ENCODE measurements at regions not wholly inside any gene's neighbourhood (a gene's known extent, or its start where the extent isn't known, plus 50 kb on each side); places are given as distances from the start of the nearest gene placed in this dataset.
"Not testable (repeated sequence)": the region's sequence is repeated elsewhere in the genome, so short reads cannot be mapped to it uniquely, and the experiment has no call there.

DNA sequence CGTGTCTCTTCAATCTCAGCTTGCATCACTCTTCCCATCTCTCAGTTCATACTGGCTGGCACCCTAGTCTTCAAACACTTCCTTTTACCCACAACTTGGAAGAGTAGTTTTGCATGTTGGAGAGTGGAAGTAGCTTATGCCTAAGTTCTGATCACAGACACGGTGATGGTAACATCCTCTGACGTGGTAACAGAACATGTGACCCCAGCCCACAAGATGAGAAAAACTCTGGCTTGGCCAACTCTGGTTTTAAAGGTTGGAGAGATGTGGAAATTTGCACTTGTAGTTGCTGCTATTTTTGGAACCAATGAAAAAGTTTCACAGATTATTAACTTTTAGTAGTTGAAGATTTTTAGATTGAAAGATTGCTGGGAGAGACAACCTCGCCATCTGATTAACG lies 155.4 kb upstream of the SLC35G4 start:
- DNase-seq, result no peak

DNA sequence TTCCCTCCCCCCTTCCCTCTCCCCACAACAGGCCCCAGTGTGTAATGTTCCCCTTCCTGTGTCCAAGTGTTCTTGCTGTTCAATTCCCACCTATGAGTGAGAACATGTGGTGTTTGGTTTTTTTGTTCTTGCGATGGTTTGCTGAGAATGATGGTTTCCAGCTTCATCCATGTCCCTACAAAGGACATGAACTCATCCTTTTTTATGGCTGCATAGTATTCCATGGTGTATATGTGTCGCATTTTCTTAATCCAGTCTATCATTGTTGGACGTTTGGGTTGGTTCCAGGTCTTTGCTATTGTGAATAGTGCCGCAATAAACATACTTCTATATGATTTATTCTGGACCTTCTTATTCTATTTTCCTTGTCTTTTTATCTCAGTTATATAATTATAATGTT lies 165.2 kb upstream of the SLC35G4 start:
- not testable (repeated sequence) for DNase-seq

DNA sequence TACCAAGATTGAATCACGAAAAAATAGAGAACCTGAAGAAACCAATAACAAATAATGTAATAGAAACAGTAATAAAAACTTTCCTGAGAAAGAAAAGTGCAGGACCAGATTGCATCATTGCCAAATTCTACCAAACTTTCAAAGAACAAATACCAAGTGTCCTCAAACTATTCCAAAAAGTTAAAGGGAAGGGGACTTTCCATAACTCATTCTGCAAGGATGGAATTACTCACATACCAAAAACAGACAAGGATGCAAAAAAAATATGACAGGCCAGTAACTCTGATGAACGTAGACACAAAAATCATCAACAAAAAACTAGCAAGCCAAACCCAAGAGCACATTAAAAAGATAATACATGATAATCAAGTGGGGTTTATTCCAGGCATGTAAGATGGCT lies 172.3 kb upstream of the SLC35G4 start:
- DNase-seq, result no peak

DNA sequence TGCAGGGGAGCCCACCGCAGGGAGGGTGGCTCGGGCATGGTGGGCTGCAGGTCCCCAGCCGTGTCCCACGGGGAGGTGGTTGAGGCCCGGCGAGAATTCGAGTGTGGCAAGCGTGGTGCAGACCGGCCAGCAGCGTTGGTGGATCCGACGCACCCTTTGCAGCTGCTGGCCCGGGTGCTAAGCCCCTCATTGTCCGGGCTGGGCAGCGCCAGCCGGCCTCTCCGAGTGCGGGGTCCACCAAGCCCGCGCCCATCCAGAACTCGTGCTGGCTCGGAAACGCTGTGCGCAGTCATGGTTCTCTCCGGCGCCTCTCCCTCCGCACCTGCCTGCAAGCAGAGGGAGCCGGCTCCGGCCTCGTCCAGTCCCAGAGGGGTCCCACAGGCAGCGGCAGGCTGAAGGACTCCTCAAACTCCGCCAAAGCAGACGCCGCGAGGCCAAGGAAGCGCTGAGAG lies 177.0 kb upstream of the SLC35G4 start:
- DNase-seq, result no peak

DNA sequence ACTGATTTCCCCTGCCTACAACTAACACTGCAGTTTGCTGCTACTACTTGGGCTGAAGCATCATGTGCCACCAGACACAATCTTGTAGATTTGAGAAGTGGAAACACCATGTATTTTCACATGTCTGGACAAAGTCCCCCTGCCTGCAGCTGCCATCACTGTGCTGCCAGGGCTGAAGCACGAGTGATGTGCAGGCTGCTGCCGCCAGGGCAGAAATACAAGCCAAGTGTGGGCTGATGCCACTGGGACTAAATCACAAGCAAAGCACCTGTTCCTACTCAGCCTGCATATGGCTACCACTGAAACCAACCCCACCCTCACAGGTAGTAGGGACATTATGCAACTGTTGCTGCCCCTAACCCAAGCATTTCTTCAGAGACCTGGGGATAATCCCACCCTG lies 179.5 kb upstream of the SLC35G4 start:
- no peak for DNase-seq

DNA sequence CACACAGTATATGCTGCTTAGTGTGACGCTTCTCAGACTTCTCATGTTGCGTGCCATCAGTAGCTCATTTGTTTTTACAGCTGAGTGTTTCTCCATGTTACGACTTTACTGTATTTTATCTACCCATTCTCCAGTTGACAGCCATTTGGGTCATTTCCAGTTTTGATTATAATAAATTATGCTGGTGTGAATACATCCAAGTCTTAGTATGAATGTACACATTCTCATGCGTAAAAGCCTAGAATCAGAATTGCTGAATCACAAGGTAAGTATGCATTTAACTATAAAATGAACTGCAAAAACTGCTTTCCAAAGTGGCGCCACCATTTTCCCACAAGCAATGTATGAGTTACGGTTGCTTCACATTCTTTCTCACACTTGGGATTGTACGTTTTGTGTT lies 184.2 kb upstream of the SLC35G4 start:
- DNase-seq, result no peak

DNA sequence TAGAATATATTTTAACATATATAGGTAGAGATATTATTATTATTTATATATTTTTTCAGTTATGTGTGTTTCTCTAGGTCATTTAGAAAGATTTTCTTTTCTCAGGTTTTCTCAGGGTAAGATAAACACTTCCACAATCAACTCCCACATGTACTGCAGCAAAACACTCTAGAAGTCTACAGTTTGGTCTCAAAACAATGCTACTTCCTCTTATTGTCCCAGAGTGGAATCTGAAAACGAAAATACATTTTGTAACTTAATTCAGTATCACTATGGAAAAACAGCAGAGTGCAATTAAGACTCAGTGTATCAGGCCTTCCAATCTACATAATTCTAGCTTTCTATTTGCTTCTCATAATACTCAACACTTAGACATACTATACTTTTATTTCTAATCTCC lies 190.1 kb upstream of the SLC35G4 start:
- no peak for DNase-seq

DNA sequence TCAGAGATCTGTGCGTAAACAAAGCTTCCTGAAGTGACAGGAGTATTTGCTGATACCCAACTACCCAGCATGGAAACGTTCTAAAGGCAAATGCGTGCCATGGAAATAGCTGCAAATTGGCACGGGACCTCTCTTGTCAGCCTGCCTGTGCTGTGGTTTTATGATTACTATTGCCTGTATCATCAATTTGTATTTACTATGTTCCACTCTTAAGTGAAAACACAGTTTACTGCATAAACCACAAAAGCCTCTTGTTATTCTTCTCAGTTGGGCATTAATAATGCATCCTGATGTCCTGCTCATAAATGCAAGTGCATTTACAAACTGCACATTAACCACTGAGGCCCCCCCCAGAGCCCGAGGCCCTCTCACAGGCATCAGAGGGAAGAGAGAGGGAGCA lies 196.6 kb upstream of the SLC35G4 start:
- no peak for DNase-seq

DNA sequence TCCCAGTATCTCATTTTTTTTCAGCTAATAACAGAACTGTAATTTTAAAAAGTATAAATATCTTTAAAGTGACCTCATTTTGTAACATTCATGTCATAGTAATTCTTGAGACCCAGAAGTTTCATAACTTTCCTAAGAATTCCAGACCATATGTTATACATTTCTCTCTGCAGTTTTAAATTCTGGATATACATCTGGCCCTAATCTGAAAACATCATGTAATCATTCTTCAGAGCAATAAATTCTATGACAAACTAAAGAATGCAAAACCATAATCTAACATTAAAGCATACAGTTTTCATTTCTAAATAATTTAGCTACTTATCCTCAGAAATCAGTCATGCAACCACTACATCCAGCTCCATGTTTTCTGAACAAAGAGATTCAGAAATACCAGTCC lies 198.3 kb upstream of the SLC35G4 start:
- DNase-seq, result no peak

DNA sequence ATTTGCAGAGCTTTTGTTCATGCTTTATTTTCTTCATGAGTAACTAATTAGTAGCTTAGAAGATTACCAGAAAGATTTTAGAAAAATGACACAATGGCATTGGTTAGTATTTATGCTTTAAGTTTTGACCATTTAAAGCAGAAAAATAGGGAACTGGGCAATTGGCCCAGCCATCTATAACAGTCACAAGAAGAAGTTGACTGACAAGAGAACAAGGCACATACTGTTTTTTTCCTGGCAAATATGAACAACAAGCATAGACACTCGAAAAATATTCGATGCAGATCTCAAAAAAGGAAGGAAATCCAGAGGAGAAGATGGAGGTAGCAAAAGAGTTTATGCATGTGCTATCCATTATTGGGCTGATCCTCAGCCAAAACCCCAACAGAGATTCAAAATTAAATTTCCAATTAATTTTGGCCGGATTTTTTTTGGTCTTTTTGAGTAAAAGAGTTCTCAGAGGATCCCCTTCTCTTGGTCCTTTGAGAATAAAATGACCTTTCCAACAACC lies 200.8 kb upstream of the SLC35G4 start:
- DNase-seq, result no peak

DNA sequence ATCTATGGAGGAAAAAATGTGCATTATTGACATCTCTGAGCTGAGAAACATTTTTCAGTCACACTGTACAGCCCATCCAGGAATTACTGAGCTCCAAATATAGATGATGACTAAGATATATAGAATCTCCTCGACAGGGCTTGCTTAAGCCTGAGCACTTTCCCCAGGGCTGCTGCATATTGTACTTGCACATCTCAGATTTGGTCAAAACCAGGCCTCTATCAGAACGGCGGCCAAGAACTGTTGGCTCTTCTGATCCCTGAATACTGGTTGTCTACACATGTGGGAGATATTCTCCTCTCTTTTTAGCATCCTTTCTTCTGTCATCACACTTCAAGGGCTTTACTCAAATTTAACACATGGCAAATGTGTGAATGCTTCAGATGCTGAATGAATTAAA lies 201.5 kb upstream of the SLC35G4 start:
- no peak for DNase-seq

DNA sequence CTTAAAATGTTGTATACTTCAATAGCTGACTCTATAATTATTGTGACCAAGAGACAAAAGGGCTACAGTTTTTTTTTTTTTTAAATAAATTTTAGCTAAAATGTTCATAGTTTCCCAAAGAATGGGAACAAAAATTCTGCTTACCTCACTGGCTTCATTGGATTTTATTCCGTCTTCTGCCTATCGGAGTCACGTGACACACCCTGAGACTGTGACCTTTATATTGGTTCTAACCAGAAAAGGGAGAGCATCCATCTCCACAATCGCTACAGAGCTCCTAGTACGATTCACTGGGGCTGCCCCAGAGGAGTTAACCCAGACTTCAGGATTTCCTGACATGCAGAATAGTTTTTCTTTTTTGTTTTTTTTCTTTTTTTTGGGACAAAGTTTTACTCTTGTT lies 203.6 kb upstream of the SLC35G4 start:
- no peak for DNase-seq

DNA sequence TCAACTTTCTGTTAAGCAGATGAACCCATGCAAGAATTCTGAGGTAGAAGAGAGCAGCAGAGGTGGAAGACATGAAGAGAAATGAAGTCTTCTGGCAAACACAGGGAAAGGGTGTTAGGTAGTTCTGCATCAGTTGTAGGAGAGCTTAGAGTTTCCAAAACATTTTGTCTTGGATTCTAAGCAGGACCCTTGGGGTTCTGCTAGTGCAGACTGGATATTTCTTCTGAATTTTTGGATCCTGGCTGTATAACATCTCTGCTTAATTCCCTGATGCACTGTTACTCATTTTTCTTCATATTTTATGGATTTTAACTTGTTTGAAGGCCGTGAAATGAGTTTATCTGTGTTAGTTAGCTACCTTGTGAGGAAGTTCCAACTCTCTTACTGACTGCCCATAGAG lies 208.7 kb upstream of the SLC35G4 start:
- no peak for DNase-seq

DNA sequence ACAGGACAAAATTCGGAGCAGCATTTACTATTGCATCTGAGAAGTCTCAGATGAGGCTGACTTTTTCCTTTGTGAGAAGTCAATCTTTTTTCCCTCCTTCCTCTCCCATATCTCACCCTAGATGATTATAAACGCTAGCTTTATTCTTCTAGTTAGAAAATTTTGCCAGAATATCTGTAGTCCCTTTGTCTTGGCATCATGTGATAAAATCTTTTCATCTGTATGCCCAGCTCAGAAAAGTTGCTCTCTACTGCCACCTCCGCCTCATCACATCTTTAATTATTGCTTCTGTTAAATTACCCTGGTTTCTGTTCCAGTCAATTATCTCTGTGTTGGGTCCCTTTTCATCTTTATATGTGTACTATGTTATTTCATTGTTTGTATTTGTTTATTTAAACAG lies 210.8 kb upstream of the SLC35G4 start:
- no peak for DNase-seq

DNA sequence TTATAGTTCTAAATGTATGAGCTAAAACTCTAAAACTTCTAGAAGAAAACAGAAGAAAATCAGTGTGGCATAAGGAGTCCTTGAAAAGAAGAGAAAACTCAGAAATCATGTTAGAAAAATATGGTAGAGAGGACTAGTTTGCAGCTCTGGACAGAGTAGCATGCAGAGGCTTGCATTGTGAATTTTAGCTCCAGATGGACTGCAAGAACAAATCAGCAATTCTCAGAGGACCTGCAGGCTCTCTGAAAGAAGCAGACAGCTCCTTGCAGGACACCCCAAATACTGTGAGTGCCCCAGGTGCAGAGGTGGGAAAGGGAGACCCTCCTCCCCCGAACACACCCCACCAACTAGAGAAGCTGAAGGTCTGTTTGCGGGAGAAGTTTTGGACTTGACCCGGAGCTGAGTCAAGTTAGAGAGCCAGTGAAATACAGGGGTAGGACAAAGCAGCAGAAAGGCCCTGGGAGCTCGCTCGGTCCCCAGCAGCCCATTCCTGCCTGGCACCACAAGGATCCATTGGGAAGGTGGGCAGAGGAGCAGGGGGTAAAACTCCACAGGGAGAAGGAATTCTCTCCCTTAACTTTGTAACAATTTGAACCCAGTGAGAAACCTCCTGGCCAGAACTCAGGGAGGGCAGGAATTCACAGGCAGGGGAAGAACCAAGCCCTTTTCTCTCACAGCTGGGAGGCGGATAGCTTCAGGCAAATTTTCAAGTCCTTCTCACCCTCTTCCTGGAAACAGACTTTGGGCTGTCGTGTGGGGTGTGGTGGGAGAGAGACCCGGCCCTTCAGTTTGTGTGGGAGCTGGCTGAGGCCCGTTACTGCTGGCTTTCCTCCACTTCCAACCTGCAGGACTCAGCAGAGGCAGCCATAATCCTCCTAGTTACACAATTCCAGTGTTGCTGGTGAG lies 216.2 kb upstream of the SLC35G4 start:
- no peak for DNase-seq

DNA sequence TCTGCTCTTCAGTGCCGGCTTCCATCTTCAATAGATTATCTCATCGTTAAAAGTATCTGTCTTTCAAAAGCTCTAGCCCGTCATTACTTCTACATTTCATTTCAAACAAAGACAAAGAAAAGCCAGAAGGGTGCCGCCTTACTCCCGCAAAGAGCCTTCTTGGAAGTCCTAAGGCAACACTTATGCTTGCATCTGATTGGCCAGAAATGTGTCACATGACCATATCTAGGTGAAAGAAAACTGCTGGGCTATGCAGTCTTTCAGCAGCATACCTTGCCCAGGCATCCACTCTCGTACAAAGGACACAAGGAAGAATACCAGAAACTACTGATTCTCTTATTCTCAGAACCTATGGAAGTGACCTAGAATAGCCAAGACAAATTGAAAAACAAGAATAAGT lies 217.1 kb upstream of the SLC35G4 start:
- no peak for DNase-seq

DNA sequence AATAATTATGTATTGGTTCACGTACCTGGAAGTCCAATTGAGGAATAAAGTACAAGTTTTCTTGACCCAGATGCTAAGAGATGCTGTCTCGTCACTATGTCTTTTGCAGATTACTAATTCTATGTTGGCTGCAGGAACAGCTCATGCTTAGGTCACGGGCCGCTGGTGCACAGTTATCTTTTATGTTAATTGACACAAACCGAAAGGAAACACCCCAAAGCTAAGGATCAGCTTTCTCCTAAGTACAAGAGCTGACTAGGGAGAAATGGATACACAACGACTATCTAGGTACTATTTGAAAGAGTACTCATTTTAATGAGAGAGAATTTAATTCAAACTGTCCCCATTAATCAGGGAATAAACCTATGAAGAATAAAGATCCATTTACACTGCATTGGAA lies 217.7 kb upstream of the SLC35G4 start:
- DNase-seq, result no peak

DNA sequence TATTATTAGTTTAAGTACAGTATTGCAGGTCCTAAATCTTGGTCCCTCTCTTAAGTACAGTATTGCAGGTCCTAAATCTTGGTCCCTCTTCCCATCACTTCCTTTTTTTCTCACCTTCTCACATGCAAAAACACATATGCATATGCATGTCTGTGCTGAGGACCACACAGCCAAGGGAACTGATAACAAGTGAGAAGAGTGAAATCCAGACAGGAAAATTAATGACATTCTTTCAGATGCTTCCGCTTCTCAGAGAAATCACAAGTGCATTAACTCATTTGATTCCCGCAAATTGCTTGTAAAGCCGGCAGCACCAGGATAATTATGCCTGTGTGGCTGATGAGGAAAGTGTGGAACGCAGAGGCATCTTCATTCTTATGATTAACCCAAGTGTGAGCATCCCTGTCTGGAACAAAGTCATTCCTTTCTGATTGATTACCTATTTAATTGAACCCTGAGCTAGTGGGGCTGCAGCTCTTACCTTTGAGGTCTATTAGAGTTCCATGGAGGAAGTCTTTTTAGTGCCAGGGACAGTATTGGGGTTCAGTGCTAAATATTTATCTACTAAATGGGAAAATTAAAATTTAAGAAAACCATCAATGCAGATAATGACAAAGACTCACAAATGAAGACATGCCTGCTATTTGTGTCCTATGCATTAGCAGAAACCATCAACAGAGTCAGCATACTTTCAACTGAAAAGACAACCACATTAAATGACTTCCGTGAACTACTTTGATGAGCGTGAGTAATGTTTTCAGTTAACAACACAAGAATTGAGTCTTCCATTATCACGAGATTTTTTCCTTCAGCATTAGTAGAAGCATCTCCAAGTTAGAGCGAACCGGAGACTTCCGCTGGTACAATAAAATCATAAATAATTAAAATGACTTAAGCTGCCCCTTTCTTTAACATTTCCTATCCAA lies 220.4 kb upstream of the SLC35G4 start:
- DNase-seq, result no peak

DNA sequence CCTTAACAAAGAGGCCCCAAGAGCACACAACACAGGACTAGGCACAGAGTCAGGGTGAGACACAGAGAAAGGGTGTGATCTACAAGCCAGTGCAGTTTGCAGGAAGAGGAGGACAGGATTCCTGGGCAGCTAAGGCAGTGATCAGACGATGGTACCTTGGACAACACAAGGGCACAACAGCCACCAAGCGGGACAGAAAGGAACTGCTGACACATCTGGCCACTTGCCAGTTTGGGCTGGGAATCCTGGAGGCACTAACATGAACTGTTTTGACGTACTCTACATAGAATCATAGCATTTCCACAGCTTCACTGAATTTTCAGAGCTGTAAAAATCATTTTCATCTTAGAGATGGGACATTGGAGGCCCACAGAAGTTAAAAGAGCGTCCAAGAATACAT lies 221.5 kb upstream of the SLC35G4 start:
- no peak for DNase-seq

DNA sequence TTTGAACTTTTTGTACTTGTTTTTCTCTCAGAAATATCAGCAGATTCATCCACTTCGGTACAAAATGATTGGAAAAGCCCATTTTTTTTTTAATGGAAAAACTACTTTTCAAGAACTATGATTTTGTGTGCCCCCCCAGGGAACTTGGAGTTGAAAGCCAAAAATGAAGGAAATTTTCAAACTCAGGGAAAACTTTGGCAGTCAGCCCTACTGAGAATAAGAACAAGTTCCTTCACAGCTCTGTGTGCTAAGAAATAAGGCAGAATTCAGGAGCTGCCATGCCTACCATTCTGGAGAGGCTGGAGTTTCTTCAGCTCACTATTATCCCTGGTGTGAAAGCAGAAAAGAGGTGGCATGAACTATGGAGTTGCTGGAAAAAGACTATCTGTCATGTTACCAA lies 226.0 kb upstream of the SLC35G4 start:
- no peak for DNase-seq

DNA sequence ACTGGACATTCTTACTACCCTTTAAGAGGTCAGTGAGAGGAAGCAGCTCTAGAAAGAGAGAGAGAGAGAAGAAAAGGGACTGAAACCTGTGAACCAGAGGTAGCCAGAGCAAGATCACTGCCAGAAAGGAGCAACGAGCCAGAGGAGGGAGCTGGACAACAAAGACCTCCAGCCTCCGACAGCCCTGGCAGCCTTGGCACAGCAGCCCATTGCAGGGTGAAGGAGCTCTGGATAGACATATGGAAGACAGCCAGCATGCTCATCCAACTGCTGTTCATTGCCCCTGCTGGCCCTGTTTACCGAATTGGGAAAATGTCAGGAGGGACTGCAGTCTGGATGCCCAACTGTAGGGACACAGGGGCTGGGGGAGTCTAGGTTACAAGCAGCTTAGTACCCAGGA lies 228.4 kb upstream of the SLC35G4 start:
- DNase-seq, result no peak

DNA sequence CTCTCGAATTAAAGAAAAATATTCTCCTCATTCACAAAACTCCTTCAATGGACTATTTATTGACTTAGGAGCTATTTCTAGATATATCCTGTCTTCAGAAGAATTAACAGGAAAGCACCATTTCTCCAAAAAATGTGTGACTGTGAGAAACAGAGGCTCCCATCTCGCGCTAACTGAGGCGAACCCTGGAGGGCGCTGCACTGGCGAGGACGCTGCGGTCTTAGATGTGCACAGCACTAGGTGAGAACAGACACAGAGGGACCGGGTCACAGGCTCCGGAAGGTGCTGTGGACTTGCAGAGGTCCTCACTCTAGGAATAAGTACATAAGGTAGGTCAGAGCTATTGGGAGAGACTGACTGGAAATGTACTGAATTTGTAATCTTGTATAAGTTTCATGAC lies 229.7 kb upstream of the SLC35G4 start:
- DNase-seq, result no peak

DNA sequence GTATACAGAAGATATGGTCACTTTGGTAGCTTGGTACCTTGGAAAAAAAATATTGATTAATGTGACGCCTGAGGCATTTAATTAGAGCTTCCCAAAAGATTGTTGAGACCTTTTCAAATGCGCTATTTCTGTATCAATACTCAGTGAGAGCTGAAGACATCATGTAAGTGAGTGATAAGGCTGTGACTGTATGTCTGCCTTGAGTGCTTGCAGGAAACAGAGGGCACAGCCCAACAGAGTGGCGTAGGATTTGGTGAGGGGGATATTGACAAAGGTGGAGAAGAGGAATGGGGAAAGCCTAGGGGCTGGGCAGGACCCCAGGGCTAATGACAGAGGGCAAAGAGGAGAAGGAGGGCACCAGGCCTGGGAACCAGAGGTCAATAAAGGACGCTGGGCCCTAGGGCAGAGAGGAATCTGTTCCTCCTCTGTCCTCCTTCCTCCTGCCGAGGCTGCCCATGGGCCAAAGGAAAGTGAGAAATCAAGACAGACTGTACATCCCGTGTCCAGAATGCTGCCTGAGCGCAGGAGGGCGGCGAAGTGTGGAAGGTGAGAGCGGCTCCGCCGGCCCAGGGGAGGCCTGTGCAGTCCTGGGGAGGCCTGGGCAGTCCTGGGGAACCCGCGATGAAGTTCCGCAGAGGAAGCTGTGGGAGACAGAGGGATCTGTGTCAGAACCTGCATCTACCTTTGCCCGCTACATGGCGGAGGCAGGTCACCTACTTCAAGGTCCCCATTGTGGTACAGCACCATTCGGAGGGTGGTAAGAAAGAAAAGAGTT lies 228.6 kb upstream of the PIEZO2 start:
- no peak for DNase-seq
